ENCODE measurements at regions not wholly inside any gene's neighbourhood (a gene's known extent, or its start where the extent isn't known, plus 50 kb on each side); places are given as distances from the start of the nearest gene placed in this dataset.

GRCh38 chr12:76713986-76714385, 49.9 kb upstream of the ZDHHC17 start:
- no peak for TF ChIP-seq CTCF (conservative IDR thresholded peaks at IDR 0.05; ENCODE audit: low read depth, low read length)
- TF ChIP-seq EZH2phosphoT487 (IDR thresholded peaks at IDR 0.05; ENCODE audit: borderline replicate concordance, low read length), result no peak
